OCI-LY1 (cell line): ENCODE measurements at regions not wholly inside any gene's neighbourhood (a gene's known extent, or its start where the extent isn't known, plus 50 kb on each side); places are given as distances from the start of the nearest gene placed in this dataset.

Experiments used
- H2AFZ ChIP-seq: fragments of 200-600 bp; sonication (generic), shearing (Covaris generic); 2 replicates; pipeline ENCODE4 v1.6.0; 2014; ENCODE audit warnings: antibody characterized with exemption, mild to moderate bottlenecking, low read length
- H3F3A ChIP-seq: fragments of 200-600 bp; sonication (generic), shearing (Covaris generic); 2 replicates; pipeline ENCODE4 v1.6.0; 2014; ENCODE audit warnings: mild to moderate bottlenecking, antibody characterized with exemption, low read length, moderate library complexity; ENCODE audit not compliant: insufficient read depth
- H3K27ac ChIP-seq: fragments of 200-600 bp; sonication (generic); 2 replicates; pipeline ENCODE4 v1.5.1; 2014; ENCODE audit warnings: low read length, mixed run types, mild to moderate bottlenecking, low read depth; ENCODE audit not compliant: poor library complexity, severe bottlenecking
- H3K27me3 ChIP-seq: fragments of 200-600 bp; sonication (generic); 2 replicates; pipeline ENCODE4 v1.6.0; 2014; ENCODE audit warnings: antibody characterized with exemption, mild to moderate bottlenecking, low read length, moderate library complexity; ENCODE audit not compliant: insufficient read depth
- H3K36me3 ChIP-seq: fragments of 200-600 bp; sonication (generic); 2 replicates; pipeline ENCODE4 v1.6.1; 2014; ENCODE audit warnings: mild to moderate bottlenecking, antibody characterized with exemption, low read length, moderate library complexity, mixed read lengths; ENCODE audit not compliant: insufficient read depth
- H3K4me1 ChIP-seq: fragments of 200-600 bp; sonication (generic); 2 replicates; pipeline ENCODE4 v1.5.1; 2014; ENCODE audit warnings: mild to moderate bottlenecking, low read length, moderate library complexity; ENCODE audit not compliant: insufficient read depth, severe bottlenecking
- H3K4me2 ChIP-seq: fragments of 200-600 bp; sonication (generic), shearing (Covaris generic); 2 replicates; pipeline ENCODE4 v1.6.1; 2014; ENCODE audit warnings: low read length
- H3K4me3 ChIP-seq: fragments of 200-600 bp; sonication (generic); 2 replicates; pipeline ENCODE4 v1.5.1; 2014; ENCODE audit warnings: low read length, low read depth, mild to moderate bottlenecking, mixed read lengths; ENCODE audit not compliant: poor library complexity, severe bottlenecking
- H3K79me2 ChIP-seq: fragments of 200-600 bp; shearing (Covaris generic); 2 replicates; pipeline ENCODE4 v1.6.1; 2016; ENCODE audit warnings: mixed run types, low read length, mixed read lengths; ENCODE audit not compliant: insufficient read depth
- H3K9ac ChIP-seq: fragments of 200-600 bp; sonication (generic), shearing (Covaris generic); 2 replicates; pipeline ENCODE4 v1.6.1; 2014; ENCODE audit warnings: mild to moderate bottlenecking, low read length, mixed read lengths
- H3K9me2 ChIP-seq: fragments of 200-600 bp; sonication (generic), shearing (Covaris generic); 2 replicates; pipeline ENCODE4 v1.6.1; 2014; ENCODE audit warnings: low read depth, mild to moderate bottlenecking, low read length, mixed read lengths
- H3K9me3 ChIP-seq: fragments of 200-600 bp; shearing (Covaris generic); 2 replicates; pipeline ENCODE4 v1.6.1; 2014; ENCODE audit warnings: low read length, mixed read lengths
- H4K20me1 ChIP-seq: fragments of 200-600 bp; sonication (generic), shearing (Covaris generic); 2 replicates; pipeline ENCODE4 v1.6.0; 2016; ENCODE audit warnings: mild to moderate bottlenecking, low read length; ENCODE audit not compliant: insufficient read depth
- CTCF ChIP-seq: fragments of 200-600 bp; sonication (generic), shearing (Covaris generic); IDR thresholded peaks from 2 replicates; pipeline ENCODE4 v1.5.1; 2017; ENCODE audit warnings: mild to moderate bottlenecking, antibody characterized with exemption, low read length, moderate library complexity, mixed read lengths
- EZH2 ChIP-seq: fragments of 200-600 bp; sonication (generic), shearing (Covaris generic); IDR thresholded peaks from 2 replicates; pipeline ENCODE4 v1.8.0; 2017; ENCODE audit warnings: borderline replicate concordance, mixed run types, mild to moderate bottlenecking, antibody characterized with exemption, low read length, moderate library complexity, mixed read lengths

- H2AFZ ChIP-seq, result no peak overlapping the region
- no peaks in the 10 kb centered on the region for H3F3A ChIP-seq
- no peaks in the 10 kb centered on the region for H3K4me1 ChIP-seq
- H4K20me1 ChIP-seq, result no peaks in the 10 kb centered on the region
- H3K27ac ChIP-seq, result no peak overlapping the region
- no peaks in the 10 kb centered on the region for H3K9me3 ChIP-seq
- H3K4me3 ChIP-seq, result no peak overlapping the region
- TF ChIP-seq CTCF (no peak), EZH2 (no peak)
- H3K9ac ChIP-seq, result no peak overlapping the region
- no peaks in the 10 kb centered on the region for H3K79me2 ChIP-seq
- no peaks in the 10 kb centered on the region for H3K9me2 ChIP-seq
- H3K4me2 ChIP-seq, result no peak overlapping the region
- H3K27me3 ChIP-seq, result no peaks in the 10 kb centered on the region
- H3K36me3 ChIP-seq, result no peaks in the 10 kb centered on the region
These were observed 382.9 kb downstream of the BRD1 start for GRCh38 chr22:49444781-49445180.

GRCh38 chr22:49440931-49441330 is 386.7 kb downstream of the BRD1 start:
- Histone ChIP-seq H3K27me3 (no peaks in the 10 kb centered on the region), H3K4me1 (no peaks in the 10 kb centered on the region), H3K79me2 (no peaks in the 10 kb centered on the region), H3K9ac (no peak overlapping the region), H3K27ac (no peak overlapping the region), H3K36me3 (no peaks in the 10 kb centered on the region), H3K4me2 (no peak overlapping the region), H3K4me3 (no peak overlapping the region), H3K9me2 (no peaks in the 10 kb centered on the region), H3F3A (no peaks in the 10 kb centered on the region), H3K9me3 (no peaks in the 10 kb centered on the region), H2AFZ (no peak overlapping the region), H4K20me1 (no peaks in the 10 kb centered on the region)
- TF ChIP-seq CTCF (no peak), EZH2 (no peak)

- Histone ChIP-seq H3K36me3 (no peaks in the 10 kb centered on the region), H3K9me3 (no peaks in the 10 kb centered on the region), H3K9me2 (no peaks in the 10 kb centered on the region), H4K20me1 (no peaks in the 10 kb centered on the region), H3K4me1 (no peaks in the 10 kb centered on the region), H2AFZ (no peak overlapping the region), H3K27ac (no peak overlapping the region), H3K79me2 (no peaks in the 10 kb centered on the region), H3K4me3 (no peak overlapping the region), H3K27me3 (no peaks in the 10 kb centered on the region), H3F3A (no peaks in the 10 kb centered on the region), H3K4me2 (no peak overlapping the region), H3K9ac (no peak overlapping the region)
- TF ChIP-seq EZH2 (no peak), CTCF (no peak)
These were observed 388.3 kb downstream of the BRD1 start for GRCh38 chr22:49439373-49439772.
